GM12874 (cell line): ENCODE measurements at regions not wholly inside any gene's neighbourhood (a gene's known extent, or its start where the extent isn't known, plus 50 kb on each side); places are given as distances from the start of the nearest gene placed in this dataset.

Experiments
- CTCF ChIP-seq: IDR thresholded peaks from 2 replicates; pipeline ENCODE4 v1.5.1; 2011; ENCODE audit warnings: low read depth, mild to moderate bottlenecking, control low read depth, low read length, moderate library complexity; ENCODE audit not compliant: insufficient read depth

GRCh38 chr3:46082849-46083248 lies 55.6 kb upstream of the XCR1 start:
- TF ChIP-seq CTCF = no peak

GRCh38 chr3:46082021-46082420 lies 54.7 kb upstream of the XCR1 start:
- TF ChIP-seq CTCF = no peak

- no peak for TF ChIP-seq CTCF
Observed at GRCh38 chr3:46080969-46081345, 53.7 kb upstream of the XCR1 start.

- no peak for TF ChIP-seq CTCF
Observed at GRCh38 chr3:46080124-46080968, 53.1 kb upstream of the XCR1 start.

- TF ChIP-seq CTCF = peak; percentile 92
Observed at GRCh38 chr3:46078712-46079400, 51.6 kb upstream of the XCR1 start.
